HepG2 (cell line): ENCODE measurements at regions not wholly inside any gene's neighbourhood (a gene's known extent, or its start where the extent isn't known, plus 50 kb on each side); places are given as distances from the start of the nearest gene placed in this dataset.

Experiments
- ATAC-seq: fragments of 200-7000 bp; cut with Tn5 transposase; 3 replicates; pipeline ENCODE4 v1.9.1; 2020; ENCODE audit warnings: mild to moderate bottlenecking, moderate library complexity
- BruUV-seq: library from RNA; stranded (reverse); fragments of 400-500 nt; replicated peaks from 2 replicates; lab custom pipeline; 2021; lab: Mats Ljungman, UMichigan
- CTCF ChIA-PET: fragments of 300-600 bp; formaldehyde crosslinking; extraction: SDS; loops from one replicate; lab custom pipeline; 2021; ENCODE audit warnings: low total read pairs, inconsistent platforms, low intra/inter-chr PET ratio; lab: Yijun Ruan, JAX
- POLR2A ChIA-PET: fragments of 350-600 bp; sonication (Branson Sonifier 250); formaldehyde crosslinking; loops from one replicate; lab custom pipeline; 2020; ENCODE audit warnings: antibody characterized with exemption, inconsistent platforms; lab: Yijun Ruan, JAX
- DNase-seq: peaks from one replicate; pipeline ENCODE4 v3.0.0-alpha.2; 2015; ENCODE audit warnings: low spot score
- FAIRE-seq: peaks from 3 replicates; lab custom pipeline; 2011; peaks lifted over from hg19 to GRCh38; lab: Jason Lieb, UNC
- H2AFZ ChIP-seq: one replicate; pipeline ENCODE4 v1.6.1; 2011; ENCODE audit warnings: low read length, inconsistent platforms
- H3K27ac ChIP-seq: fragments of 300-600 bp; 3 replicates; pipeline ENCODE4 v1.8.0; 2011; ENCODE audit warnings: mixed run types, mild to moderate bottlenecking, mixed read lengths, low read length, inconsistent platforms; ENCODE audit not compliant: insufficient read depth; ENCODE audit errors: extremely low read length
- H3K27me3 ChIP-seq, 2 experiments: fragments of 200-600 bp in 1 of 2; 2 replicates in 1 of 2; 3 replicates in 1 of 2; pipeline versions ENCODE4 v1.6.0 to v1.8.0; 2011; ENCODE audit warnings: low read length in 2 of 2, mild to moderate bottlenecking in 2 of 2, moderate library complexity in 2 of 2, inconsistent platforms in 1 of 2; ENCODE audit not compliant: insufficient read depth in 2 of 2, control insufficient read depth in 1 of 2
- H3K36me3 ChIP-seq, 2 experiments: fragments of 200-600 bp in 1 of 2; replicated peaks in 1 of 2; 2 replicates in 1 of 2; 3 replicates in 1 of 2; pipeline versions ENCODE4 v1.5.1 to v1.8.0; 2011; ENCODE audit warnings: low read length in 2 of 2, inconsistent platforms in 1 of 2; ENCODE audit not compliant: insufficient read depth in 2 of 2, control insufficient read depth in 1 of 2
- H3K4me1 ChIP-seq: 2 replicates; pipeline ENCODE4 v1.5.1; 2012; ENCODE audit warnings: low read length, inconsistent platforms; ENCODE audit not compliant: insufficient read depth
- H3K4me2 ChIP-seq: 2 replicates; pipeline ENCODE4 v1.6.0; 2011; ENCODE audit warnings: low read depth, low read length, inconsistent platforms
- H3K4me3 ChIP-seq, 3 experiments: fragments of 200-600 bp in 1 of 3; sonication (generic), shearing (Covaris generic) in 1 of 3; replicated peaks in 1 of 3; 2 replicates each; pipeline ENCODE4 v1.5.1; 2011 to 2016; ENCODE audit warnings: low read length in 3 of 3, inconsistent platforms in 2 of 3, low read depth in 2 of 3, mild to moderate bottlenecking in 2 of 3, control low read depth in 1 of 3, mixed read lengths in 1 of 3; ENCODE audit not compliant: insufficient read depth in 1 of 3
- H3K79me2 ChIP-seq: one replicate; pipeline ENCODE4 v1.6.1; 2011; ENCODE audit warnings: low read length, inconsistent platforms; ENCODE audit not compliant: insufficient read depth
- H3K9ac ChIP-seq: 2 replicates; pipeline ENCODE4 v1.6.0; 2011; ENCODE audit warnings: mild to moderate bottlenecking, low read depth, low read length, inconsistent platforms; ENCODE audit not compliant: insufficient read depth
- H3K9me3 ChIP-seq: 2 replicates; pipeline ENCODE4 v1.5.1; 2012; ENCODE audit warnings: mild to moderate bottlenecking, low read length
- H4K20me1 ChIP-seq: 2 replicates; pipeline ENCODE4 v1.6.0; 2011; ENCODE audit warnings: inconsistent platforms, mild to moderate bottlenecking, low read length, moderate library complexity; ENCODE audit not compliant: insufficient read depth
- ARID4A ChIP-seq: sonication (generic); formaldehyde crosslinking; IDR thresholded peaks from 2 replicates; pipeline ENCODE4 v1.5.0; 2020; ENCODE audit warnings: mild to moderate bottlenecking, missing genetic modification reagents, borderline replicate concordance
- ASH2L ChIP-seq: fragments of 300-600, 200-600 bp; sonication (generic); IDR thresholded peaks from 2 replicates; pipeline ENCODE4 v1.7.0; 2017; ENCODE audit warnings: low read depth, mild to moderate bottlenecking, moderate library complexity, mixed read lengths, low read length; ENCODE audit not compliant: insufficient read length
- FUBP1 ChIP-seq: sonication (generic); formaldehyde crosslinking; IDR thresholded peaks from 2 replicates; pipeline ENCODE4 v1.5.1; 2020; ENCODE audit warnings: missing genetic modification reagents, mild to moderate bottlenecking, borderline replicate concordance
- SRSF9 ChIP-seq: fragments of 200-400 bp; formaldehyde crosslinking; IDR thresholded peaks from 2 replicates; pipeline ENCODE4 v1.6.1; 2018; ENCODE audit warnings: borderline replicate concordance, mild to moderate bottlenecking, low read depth, low read length; ENCODE audit not compliant: insufficient read depth, poor library complexity, severe bottlenecking
- ZEB1 ChIP-seq: IDR thresholded peaks from 2 replicates; pipeline ENCODE4 v1.6.1; 2012; ENCODE audit warnings: mild to moderate bottlenecking, low read depth, inconsistent platforms; ENCODE audit not compliant: insufficient replicate concordance
- WGBS: methylation state at CpG from one replicate; pipeline ENCODE4 v1.1.6; 2017; ENCODE audit warnings: low lambda C conversion rate; 5-methylcytosine and 5-hydroxymethylcytosine counted together
- in situ Hi-C: cut with HindIII; loops from 2 replicates; pipeline ENCODE4 v1.10.0; 2017; ENCODE audit warnings: low pct_unique_long_range_greater_than_20kb; ENCODE audit not compliant: extremely low pct_ligation_motif_present
- intact Hi-C: fragments of 100-400 bp; cut with micrococcal nuclease; formaldehyde crosslinking; loops from one replicate; pipeline ENCODE4 v1.10.0; 2022; ENCODE audit not compliant: unreplicated experiment

GRCh38 chr15:66622591-66623022 lies 56.8 kb upstream of the LCTL start:
- H3K27me3 ChIP-seq = peaks cover 0 to 4% of the 10 kb centered on the region in 2 experiments; a peak in 2 of 5 replicates
- H3K79me2 ChIP-seq = no peaks in the 10 kb centered on the region
- BruUV-seq = no TSS peak
- H3K9ac ChIP-seq = no peak overlapping the region
- POLR2A ChIA-PET = no interaction called here
- H3K27ac ChIP-seq = no peak overlapping the region
- no peaks in the 10 kb centered on the region for H4K20me1 ChIP-seq
- no peak for FAIRE-seq
- in situ Hi-C loops = no loop called here
- CTCF ChIA-PET = no interaction called here
- no peaks in the 10 kb centered on the region for H3K36me3 ChIP-seq
- no peak for DNase-seq
- H3K9me3 ChIP-seq = no peaks in the 10 kb centered on the region
- intact Hi-C loops = no loop called here
- H3K4me2 ChIP-seq = no peak overlapping the region
- no peak for ATAC-seq
- H3K4me1 ChIP-seq = peaks cover 33% of the 10 kb centered on the region
- H2AFZ ChIP-seq = no peak overlapping the region
- TF ChIP-seq ZEB1 = no peak
- TF ChIP-seq FUBP1 (CRISPR knock-in tag) = no peak
- no peak for TF ChIP-seq ARID4A (CRISPR knock-in tag)
- no peak for TF ChIP-seq ASH2L
- TF ChIP-seq SRSF9 = no peak
- 61% methylated on average over 5 of the region's 5 CpGs for WGBS
- H3K4me3 ChIP-seq = no peak overlapping the region
